Kidney (tissue), 13 donors: ENCODE measurements at regions not wholly inside any gene's neighbourhood (a gene's known extent, or its start where the extent isn't known, plus 50 kb on each side); places are given as distances from the start of the nearest gene placed in this dataset.
A peak's percentile ranks its signal among the peaks of the same experiment; 100 is the strongest.

ENCODE experiments used
- DNase-seq, 5 donors: peaks; one replicate each; pipeline ENCODE4 v3.0.0-alpha.2; 2013 to 2020
- FAIRE-seq: peaks from 2 replicates; lab custom pipeline; 2012; peaks lifted over from hg19 to GRCh38; lab: Jason Lieb, UNC
- H3K27ac ChIP-seq, 2 donors: one replicate each; pipeline ENCODE4 v1.7.0; 2013; ENCODE audit warnings: low read depth in 2 of 2, low read length in 2 of 2, inconsistent platforms in 1 of 2
- H3K27me3 ChIP-seq: one replicate; pipeline ENCODE4 v1.7.1; 2013; ENCODE audit warnings: low read length, inconsistent platforms; ENCODE audit not compliant: control insufficient read depth, insufficient read depth
- H3K36me3 ChIP-seq, 3 donors: one replicate each; pipeline versions ENCODE4 v1.7.0 to v1.7.1; 2013; ENCODE audit warnings: low read length in 3 of 3, control low read depth in 1 of 3, inconsistent platforms in 1 of 3; ENCODE audit not compliant: insufficient read depth in 3 of 3, control insufficient read depth in 2 of 3
- H3K4me1 ChIP-seq, 3 donors: one replicate each; pipeline versions ENCODE4 v1.7.0 to v1.7.1; 2013; ENCODE audit warnings: low read length in 3 of 3, inconsistent platforms in 1 of 3, low read depth in 1 of 3; ENCODE audit not compliant: control insufficient read depth in 2 of 3, insufficient read depth in 2 of 3
- H3K4me3 ChIP-seq, 3 donors: one replicate each; pipeline versions ENCODE4 v1.7.0 to v1.8.1; 2013; ENCODE audit warnings: low read length in 3 of 3, control low read depth in 1 of 3, inconsistent platforms in 1 of 3
- H3K9ac ChIP-seq, 3 donors: one replicate each; pipeline versions ENCODE4 v1.7.0 to v1.7.1; 2013; ENCODE audit warnings: low read length in 3 of 3, control low read depth in 1 of 3, inconsistent platforms in 1 of 3
- H3K9me3 ChIP-seq, 3 donors: one replicate each; pipeline versions ENCODE4 v1.7.0 to v1.7.1; 2013; ENCODE audit warnings: low read length in 3 of 3, control low read depth in 1 of 3, inconsistent platforms in 1 of 3; ENCODE audit not compliant: control insufficient read depth in 2 of 3, insufficient read depth in 1 of 3
- intact Hi-C: fragments of 100-400 bp; cut with DNase I; formaldehyde crosslinking; loops from one replicate; pipeline ENCODE4 v1.11.1; 2022
- TF ChIP-seq, protein P1 (sequence below): IDR thresholded peaks from 3 replicates; pipeline ENCODE4 v1.5.1; 2012; ENCODE audit warnings: mild to moderate bottlenecking, moderate library complexity, borderline replicate concordance; ENCODE audit not compliant: insufficient read depth; ENCODE audit errors: extremely low read depth
- donor health status: control.
- donor health status: control.
- donor health status: control.
- donor health status: control.
- donor health status: control.
- donor health status: DM: yes; HTN: yes; CAD: no.
- donor health status: Normal renal cell carcinoma (clear cell type).

DNA sequence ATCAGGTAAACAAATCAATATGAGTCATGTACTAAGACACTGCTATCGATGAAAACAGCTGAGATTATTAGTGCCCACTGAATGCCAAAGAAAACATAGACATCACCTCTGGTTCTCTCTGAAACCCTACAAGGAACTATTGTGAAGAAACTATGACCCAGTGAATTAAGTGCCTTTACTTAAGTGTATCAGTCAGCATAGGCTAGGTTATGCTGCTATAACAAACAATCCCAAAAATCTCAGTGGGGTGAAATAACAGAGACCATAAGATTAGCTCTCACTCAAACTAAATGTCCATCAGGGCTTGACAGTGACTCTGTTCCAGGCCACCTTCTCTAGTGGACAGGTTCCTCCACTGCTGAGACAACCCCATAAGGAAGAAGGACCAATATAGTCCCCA is 57.7 kb upstream of the KDM8 start:
- no peak overlapping the region for H3K4me3 ChIP-seq
- FAIRE-seq: no peak
- no peaks in the 10 kb centered on the region for H3K4me1 ChIP-seq
- intact Hi-C loops: no loop called here
- no peaks in the 10 kb centered on the region for H3K36me3 ChIP-seq
- no peak overlapping the region for H3K27ac ChIP-seq
- H3K9me3 ChIP-seq: peaks cover 0 to 5% (median 0%) of the 10 kb centered on the region in 3 donors
- TF ChIP-seq, protein P1, sequence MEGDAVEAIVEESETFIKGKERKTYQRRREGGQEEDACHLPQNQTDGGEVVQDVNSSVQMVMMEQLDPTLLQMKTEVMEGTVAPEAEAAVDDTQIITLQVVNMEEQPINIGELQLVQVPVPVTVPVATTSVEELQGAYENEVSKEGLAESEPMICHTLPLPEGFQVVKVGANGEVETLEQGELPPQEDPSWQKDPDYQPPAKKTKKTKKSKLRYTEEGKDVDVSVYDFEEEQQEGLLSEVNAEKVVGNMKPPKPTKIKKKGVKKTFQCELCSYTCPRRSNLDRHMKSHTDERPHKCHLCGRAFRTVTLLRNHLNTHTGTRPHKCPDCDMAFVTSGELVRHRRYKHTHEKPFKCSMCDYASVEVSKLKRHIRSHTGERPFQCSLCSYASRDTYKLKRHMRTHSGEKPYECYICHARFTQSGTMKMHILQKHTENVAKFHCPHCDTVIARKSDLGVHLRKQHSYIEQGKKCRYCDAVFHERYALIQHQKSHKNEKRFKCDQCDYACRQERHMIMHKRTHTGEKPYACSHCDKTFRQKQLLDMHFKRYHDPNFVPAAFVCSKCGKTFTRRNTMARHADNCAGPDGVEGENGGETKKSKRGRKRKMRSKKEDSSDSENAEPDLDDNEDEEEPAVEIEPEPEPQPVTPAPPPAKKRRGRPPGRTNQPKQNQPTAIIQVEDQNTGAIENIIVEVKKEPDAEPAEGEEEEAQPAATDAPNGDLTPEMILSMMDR: no peak
- no peak overlapping the region for H3K9ac ChIP-seq
- no peak for DNase-seq
- H3K27me3 ChIP-seq: no peaks in the 10 kb centered on the region

DNA sequence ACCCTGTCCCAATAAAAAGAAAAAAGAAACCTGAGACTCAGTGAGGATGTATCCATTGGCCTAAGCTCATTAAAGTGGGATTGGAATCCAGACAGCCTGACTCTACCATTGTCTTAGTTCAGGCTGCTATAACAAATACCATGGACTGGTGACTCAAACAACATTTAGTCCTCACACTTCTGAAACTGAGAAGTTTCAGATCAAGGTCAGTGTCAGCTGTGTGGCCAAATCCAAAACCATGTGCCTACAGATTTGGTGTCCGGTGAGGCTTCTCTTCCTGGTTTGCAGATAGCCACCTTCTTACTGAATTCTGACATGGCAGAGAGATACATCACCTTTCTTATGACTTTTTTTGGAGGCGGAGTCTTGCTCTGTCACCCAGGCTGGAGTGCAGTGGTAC is 53.3 kb upstream of the KDM8 start:
- FAIRE-seq (no peak), DNase-seq (no peak)
- no peak overlapping the region for H3K9ac ChIP-seq
- H3K27ac ChIP-seq: no peak overlapping the region
- intact Hi-C loops: no loop called here
- no peak overlapping the region for H3K4me3 ChIP-seq
- TF ChIP-seq, protein P1: no peak
- no peaks in the 10 kb centered on the region for H3K36me3 ChIP-seq
- H3K27me3 ChIP-seq: no peaks in the 10 kb centered on the region
- H3K4me1 ChIP-seq: peaks cover 0 to 5% (median 0%) of the 10 kb centered on the region in 3 donors
- H3K9me3 ChIP-seq: peaks cover 0 to 5% (median 0%) of the 10 kb centered on the region in 3 donors

DNA sequence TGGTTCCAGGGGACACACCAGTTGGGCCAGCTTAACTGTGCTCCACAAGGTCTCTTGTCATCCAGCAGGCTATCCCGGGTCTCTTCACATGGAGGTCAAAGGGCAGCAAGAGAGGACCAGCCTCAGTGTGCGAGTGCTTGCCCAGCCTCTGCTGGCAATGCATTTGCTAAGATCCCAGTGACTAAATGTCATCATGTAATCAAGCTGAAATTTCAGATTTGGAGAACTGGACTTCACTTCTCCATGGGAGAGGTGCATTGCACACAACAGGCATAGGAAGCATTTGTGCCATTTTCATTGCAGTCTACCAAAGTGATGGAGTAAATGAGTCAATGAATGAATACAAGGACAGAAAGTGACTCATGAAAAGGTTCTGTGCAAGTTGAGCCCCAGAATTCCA is 51.2 kb upstream of the KDM8 start:
- Histone ChIP-seq H3K27me3 (no peaks in the 10 kb centered on the region), H3K9me3 (no peaks in the 10 kb centered on the region), H3K36me3 (no peaks in the 10 kb centered on the region), H3K9ac (no peak overlapping the region), H3K4me3 (no peak overlapping the region), H3K27ac (no peak overlapping the region), H3K4me1 (peaks cover 0 to 5% (median 0%) of the 10 kb centered on the region in 3 donors)
- intact Hi-C loops: no loop called here
- DNase-seq: no peak
- no peak for FAIRE-seq
- TF ChIP-seq, protein P1: no peak

DNA sequence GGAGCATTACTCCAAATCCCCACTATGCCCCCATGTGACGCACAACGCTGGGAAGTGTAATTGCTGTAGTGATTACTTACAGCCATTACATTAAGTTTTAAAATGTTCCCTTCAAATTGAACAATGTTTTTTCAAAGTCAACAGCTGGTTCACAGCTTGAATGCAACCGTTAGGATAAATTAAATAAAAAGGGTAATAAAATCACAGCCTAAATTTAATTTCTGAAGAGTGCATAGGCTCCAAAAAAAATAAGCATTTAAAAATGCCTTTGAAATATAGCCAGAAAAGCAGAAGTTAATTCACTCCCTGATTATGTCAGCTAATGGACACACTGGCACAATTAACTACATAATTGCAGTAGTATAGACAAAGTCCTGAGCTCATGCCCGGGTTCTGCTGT is 50.5 kb upstream of the KDM8 start:
- no peaks in the 10 kb centered on the region for H3K9me3 ChIP-seq
- TF ChIP-seq, protein P1: no peak
- FAIRE-seq: no peak
- intact Hi-C loops: no loop called here
- no peak overlapping the region for H3K9ac ChIP-seq
- H3K4me1 ChIP-seq: peaks cover 0 to 5% (median 0%) of the 10 kb centered on the region in 3 donors
- no peaks in the 10 kb centered on the region for H3K27me3 ChIP-seq
- no peak overlapping the region for H3K27ac ChIP-seq
- H3K4me3 ChIP-seq: no peak overlapping the region
- peak in 1 of 5 donors; percentile 54 for DNase-seq
- H3K36me3 ChIP-seq: no peaks in the 10 kb centered on the region
